Fibroblast of pulmonary artery (primary cell): ENCODE measurements at regions not wholly inside any gene's neighbourhood (a gene's known extent, or its start where the extent isn't known, plus 50 kb on each side); places are given as distances from the start of the nearest gene placed in this dataset.

Source experiments
- DNase-seq: peaks from one replicate; pipeline ENCODE4 v3.0.0-alpha.2; 2010; ENCODE audit warnings: low read depth
- H3K4me3 ChIP-seq: replicated peaks from 2 replicates; pipeline ENCODE4 v1.5.1; 2011; ENCODE audit warnings: low read depth, mild to moderate bottlenecking, control low read depth, low read length, moderate library complexity
- TF ChIP-seq, protein P1 (sequence below): IDR thresholded peaks from 2 replicates; pipeline ENCODE4 v1.5.1; 2011; ENCODE audit warnings: mild to moderate bottlenecking, control low read depth, low read length, inconsistent platforms; ENCODE audit errors: missing control alignments

DNA sequence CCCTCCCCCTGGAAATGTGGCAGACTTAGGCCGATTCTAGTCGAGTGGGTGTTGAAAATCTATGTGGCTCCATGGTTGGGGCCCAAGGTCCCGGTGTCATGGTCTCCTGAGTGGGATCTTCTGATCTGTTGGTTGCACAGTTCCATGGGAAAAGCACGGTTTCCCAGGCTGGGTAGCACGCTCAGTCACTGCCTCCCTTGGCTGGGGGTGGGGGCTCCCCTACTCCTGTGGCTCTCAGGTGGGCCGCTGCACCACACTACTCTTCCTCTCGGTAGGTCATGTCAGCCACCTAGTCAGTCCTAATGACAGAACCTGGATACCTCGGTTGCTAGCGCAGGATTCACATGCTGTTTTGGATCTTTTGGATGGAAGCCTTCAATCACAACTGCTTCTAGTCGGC lies 247.0 kb downstream of the SPRY2 start:
- H3K4me3 ChIP-seq, result no peak overlapping the region
- DNase-seq, result no peak
- TF ChIP-seq, protein P1, sequence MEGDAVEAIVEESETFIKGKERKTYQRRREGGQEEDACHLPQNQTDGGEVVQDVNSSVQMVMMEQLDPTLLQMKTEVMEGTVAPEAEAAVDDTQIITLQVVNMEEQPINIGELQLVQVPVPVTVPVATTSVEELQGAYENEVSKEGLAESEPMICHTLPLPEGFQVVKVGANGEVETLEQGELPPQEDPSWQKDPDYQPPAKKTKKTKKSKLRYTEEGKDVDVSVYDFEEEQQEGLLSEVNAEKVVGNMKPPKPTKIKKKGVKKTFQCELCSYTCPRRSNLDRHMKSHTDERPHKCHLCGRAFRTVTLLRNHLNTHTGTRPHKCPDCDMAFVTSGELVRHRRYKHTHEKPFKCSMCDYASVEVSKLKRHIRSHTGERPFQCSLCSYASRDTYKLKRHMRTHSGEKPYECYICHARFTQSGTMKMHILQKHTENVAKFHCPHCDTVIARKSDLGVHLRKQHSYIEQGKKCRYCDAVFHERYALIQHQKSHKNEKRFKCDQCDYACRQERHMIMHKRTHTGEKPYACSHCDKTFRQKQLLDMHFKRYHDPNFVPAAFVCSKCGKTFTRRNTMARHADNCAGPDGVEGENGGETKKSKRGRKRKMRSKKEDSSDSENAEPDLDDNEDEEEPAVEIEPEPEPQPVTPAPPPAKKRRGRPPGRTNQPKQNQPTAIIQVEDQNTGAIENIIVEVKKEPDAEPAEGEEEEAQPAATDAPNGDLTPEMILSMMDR, result no peak

DNA sequence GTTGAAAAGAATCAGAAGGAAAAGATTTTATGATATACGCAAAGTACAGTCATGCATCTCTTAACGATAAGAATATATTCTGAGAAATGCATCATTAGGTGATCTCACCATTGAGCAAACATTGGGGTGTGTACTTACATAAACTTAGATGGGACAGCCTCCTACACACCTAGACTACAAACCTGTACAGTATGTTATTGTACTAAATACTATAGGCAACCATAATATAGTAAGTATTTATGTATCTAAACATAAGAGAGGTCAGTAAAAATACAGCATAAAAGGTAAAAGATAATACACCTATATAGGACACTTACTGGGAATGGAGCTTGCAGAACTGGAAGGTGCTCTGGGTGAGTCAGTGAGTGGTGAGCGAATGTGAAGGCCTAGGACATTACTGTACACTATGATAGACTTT lies 254.6 kb downstream of the SPRY2 start:
- TF ChIP-seq, protein P1, result no peak
- H3K4me3 ChIP-seq, result no peak overlapping the region
- DNase-seq, result no peak

DNA sequence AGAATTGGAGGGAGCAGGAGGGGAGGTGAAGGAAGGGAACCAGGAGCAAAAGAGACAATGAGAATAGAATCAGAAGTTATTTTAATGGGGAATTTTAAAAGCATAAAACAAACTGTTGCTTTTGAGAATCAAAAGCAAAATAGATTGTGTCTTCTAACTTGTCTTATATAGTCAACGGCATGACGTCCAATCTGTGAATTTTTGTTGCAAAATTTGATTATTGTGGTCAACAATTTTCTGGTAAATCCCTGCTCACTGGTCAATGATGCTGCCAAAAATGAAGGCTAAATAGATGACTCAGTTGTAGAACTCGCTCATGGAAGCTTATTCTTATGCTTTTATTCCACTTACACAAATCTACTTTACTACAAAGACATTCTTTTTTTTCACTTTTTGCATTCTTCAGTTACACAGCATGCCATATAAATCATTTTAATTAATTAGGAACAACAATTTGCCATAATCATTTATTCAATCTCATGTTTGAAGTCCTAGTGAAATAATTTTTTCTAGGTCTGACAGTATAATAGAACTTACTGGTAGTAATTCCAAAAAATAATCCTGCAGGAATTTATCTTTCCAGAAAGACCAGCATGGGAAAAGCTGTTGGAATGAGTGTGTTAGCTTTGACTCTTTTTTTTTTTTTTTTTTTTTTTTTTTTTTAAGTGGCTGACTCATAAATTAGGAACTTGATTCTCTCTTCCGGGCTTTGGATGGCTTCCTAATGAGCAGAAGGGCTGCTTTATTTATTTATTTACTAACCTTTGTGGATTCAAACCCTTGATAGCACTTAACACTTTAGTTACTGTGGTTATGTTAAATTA lies 256.9 kb downstream of the SPRY2 start:
- TF ChIP-seq, protein P1, result no peak
- peak; percentile 96 for DNase-seq
- peak overlapping the region; percentile 29 for H3K4me3 ChIP-seq

DNA sequence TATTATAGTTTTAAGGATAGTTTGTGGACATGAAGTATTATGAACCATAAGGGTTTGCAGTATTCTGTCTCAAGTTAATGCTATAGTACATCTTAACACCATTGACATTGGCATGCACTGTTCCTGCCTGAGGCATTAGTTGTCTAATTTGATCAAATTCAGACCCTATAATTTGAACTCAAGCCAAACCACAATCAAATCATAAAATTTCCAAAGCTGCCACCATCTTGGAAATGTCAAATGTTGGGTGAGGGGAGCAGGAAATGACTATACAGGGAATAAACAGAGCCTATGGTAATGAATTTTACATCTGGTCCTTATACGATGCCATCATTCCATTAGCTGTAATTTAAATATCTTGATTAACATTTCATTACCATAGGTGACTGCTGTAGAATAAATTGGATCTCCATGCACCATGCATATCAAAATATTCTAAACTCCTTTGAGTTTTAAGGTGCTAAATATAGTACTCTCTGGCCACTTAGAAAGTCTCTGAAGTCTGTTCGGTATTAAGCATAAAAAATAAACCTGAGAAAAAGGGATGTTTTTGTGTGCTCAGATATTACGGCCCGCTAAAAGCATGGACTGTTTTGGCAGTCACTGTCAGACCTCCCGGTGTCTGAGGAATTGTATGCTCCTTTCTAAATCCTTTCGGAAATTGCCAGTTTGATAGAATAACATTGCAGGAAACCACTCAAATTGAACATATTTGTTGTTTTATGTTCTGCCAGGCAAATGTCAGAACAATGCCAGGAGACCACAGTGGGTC lies 257.7 kb downstream of the SPRY2 start:
- H3K4me3 ChIP-seq, result peak overlapping the region; percentile 29
- peak; percentile 70 for DNase-seq

DNA sequence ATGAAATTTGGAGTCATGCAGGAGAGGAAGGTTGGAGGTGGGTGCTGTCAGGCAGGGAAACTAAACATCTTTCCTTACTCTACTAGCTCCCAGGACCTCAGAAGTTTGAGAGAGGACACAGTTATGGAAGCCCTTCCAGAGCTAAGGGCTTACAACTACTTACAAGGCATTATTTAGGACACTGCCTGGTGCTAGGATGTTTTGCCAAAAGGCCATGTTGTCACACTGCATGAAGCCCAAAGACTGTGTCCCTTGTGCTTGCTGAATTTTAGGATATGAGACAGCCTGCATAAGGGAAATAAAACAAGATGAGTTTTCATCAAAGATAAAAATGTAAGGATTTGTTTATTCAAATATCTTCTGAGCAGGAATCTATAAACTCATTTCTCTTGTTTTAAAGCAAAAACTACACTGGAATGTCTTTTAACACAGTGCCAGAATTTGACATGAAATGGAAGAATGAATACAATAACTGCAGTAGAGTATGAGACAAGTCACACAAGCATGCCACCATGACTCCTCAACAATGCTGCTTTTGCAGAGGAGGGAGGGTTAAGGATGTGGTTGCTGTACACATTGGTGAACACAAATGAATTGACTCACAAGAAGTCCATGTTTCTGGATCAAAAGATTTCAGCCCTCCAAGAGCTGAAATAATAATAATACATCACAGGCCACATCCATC lies 258.4 kb downstream of the SPRY2 start:
- TF ChIP-seq, protein P1, result no peak
- H3K4me3 ChIP-seq, result no peak overlapping the region
- DNase-seq, result peak; percentile 50

More for the DNA sequence above, 257.7 kb downstream of the SPRY2 start:
- TF ChIP-seq, protein P1, result no peak

DNA sequence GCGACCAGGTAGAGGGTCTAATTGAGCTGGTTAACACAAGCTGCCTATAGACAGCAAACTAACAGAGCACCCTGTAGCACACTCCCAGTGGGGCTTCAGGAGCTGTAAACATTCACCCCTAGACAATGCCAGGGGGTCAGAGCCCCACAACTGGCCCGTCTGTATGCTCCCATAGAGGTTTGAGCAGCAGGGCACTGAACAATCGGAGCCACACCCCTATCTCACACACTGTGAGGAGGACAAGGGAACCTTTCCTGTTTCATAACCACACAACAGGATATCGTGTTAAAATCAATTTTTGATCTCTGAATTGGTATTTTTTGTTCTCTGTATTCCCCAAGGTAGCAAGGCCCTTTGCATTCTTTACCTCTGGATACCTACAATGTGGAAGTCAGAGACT lies 266.1 kb downstream of the SPRY2 start:
- H3K4me3 ChIP-seq, result no peak overlapping the region
- no peak for DNase-seq
- TF ChIP-seq, protein P1, result no peak
